ENCODE measurements at regions not wholly inside any gene's neighbourhood (a gene's known extent, or its start where the extent isn't known, plus 50 kb on each side); places are given as distances from the start of the nearest gene placed in this dataset.

DNA sequence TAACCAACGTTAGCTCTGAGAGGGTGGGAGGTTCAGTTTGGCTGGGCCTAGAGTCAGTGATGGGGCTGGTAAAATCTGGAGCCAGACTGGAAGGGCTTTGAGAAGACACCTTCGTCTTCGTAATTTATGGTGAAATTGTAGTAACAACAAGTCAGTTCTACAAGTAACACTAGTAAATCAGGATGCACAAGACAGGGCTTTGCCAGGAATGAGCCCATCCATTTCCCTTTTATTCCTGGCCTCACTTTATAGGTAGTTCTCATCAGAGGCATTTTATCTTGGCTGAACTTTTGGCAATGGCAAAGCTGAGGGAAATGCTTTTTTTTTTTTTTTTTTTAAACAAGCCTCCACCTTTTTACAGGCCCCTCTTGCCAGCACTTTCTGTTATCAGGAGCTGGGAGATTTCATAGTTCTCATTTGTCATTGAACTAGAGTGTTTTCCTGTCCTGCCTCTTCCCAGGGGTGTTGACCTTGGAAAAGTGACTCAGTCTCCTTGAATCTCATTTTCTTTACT, 110.5 kb upstream of the KLF4 start:
- TF ChIP-seq POLR2AphosphoS5 (IDR thresholded peaks at IDR 0.05) (peak in 1 of 2 donors; percentile 27), EP300 (IDR thresholded peaks at IDR 0.05) (no peak)
- Histone ChIP-seq H3K27me3 (no peaks in the 10 kb centered on the region), H3K27ac (replicated peaks in 1 of 4) (peak overlapping the region in 3 of 4 donors; percentile 17 to 47 (median 40)), H3K9me3 (no peaks in the 10 kb centered on the region), H3K4me3 (no peak overlapping the region), H3K4me1 (peaks cover 0 to 9% (median 9%) of the 10 kb centered on the region in 4 donors), H3K36me3 (no peaks in the 10 kb centered on the region)
- 45% methylated on average over 3 of the region's 3 CpGs for WGBS
- DNase-seq (ENCODE audit: extremely low spot score), result no peak
- intact Hi-C loops (cut with DNase I), result no loop called here

DNA sequence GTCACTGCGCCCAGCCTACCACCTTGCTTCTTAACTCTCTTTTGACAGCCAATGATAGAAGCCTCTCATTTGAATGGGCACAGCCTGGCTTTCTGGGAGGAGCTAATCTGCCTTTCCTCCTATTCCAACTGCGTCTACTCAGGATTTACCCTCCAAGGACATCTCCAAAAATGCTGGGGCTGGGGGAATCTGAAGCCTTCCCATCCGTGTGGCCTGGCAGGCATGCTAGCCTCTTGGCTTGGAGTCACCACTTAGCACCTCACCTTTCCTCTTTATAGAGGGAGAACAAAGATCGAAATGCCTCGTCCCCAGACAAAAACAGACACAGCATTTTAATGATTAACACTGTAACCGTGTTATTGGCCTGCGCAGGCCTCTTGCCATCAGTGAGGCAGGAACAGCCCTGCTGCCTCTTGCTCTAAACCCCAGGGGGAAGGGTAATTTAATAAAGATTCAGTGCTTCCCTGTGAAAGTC, 108.2 kb upstream of the KLF4 start:
- no peak for TF ChIP-seq EP300 (IDR thresholded peaks at IDR 0.05)
- TF ChIP-seq POLR2AphosphoS5 (IDR thresholded peaks at IDR 0.05), result no peak
- TF ChIP-seq POLR2A (IDR thresholded peaks at IDR 0.05; ENCODE audit: low read depth), result no peak
- TF ChIP-seq, protein P1, sequence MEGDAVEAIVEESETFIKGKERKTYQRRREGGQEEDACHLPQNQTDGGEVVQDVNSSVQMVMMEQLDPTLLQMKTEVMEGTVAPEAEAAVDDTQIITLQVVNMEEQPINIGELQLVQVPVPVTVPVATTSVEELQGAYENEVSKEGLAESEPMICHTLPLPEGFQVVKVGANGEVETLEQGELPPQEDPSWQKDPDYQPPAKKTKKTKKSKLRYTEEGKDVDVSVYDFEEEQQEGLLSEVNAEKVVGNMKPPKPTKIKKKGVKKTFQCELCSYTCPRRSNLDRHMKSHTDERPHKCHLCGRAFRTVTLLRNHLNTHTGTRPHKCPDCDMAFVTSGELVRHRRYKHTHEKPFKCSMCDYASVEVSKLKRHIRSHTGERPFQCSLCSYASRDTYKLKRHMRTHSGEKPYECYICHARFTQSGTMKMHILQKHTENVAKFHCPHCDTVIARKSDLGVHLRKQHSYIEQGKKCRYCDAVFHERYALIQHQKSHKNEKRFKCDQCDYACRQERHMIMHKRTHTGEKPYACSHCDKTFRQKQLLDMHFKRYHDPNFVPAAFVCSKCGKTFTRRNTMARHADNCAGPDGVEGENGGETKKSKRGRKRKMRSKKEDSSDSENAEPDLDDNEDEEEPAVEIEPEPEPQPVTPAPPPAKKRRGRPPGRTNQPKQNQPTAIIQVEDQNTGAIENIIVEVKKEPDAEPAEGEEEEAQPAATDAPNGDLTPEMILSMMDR (IDR thresholded peaks at IDR 0.05), result no peak
- intact Hi-C loops (cut with DNase I), result no loop called here

DNA sequence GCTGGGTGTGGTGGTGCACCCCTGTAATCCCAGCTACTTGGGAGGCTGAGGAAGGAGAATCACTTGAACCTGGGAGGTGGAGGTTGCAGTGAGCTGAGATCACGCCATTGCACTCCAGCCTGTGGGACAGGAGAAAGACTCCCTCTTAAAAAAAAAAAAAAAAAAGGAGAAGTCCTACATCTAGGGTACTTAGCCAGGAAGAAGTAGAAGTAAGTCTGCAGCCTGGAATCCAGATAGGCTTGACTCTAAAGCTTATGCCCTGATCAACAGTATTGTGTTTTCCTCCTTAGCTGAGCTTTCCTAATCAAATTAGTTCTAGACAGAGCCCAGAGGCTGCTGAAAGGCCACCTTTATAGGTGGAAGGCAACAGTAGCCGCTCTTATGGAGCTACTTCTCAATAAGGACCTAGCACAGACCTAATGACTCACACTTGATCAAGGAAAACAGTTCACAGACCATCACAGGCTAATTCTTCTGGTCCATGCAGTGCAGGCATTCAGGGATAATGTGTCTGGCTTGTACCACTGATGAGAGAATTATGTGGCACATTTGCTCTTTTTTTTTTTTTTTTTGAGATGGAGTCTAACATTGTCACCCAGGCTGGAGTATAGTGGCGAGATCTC, 105.5 kb upstream of the KLF4 start:
- DNase-seq (ENCODE audit: extremely low spot score), result no peak
- H3K4me1 ChIP-seq, result peaks cover 0 to 7% (median 3%) of the 10 kb centered on the region in 4 donors
- H3K36me3 ChIP-seq, result no peaks in the 10 kb centered on the region
- WGBS, result 91% methylated on average over 3 of the region's 3 CpGs
- TF ChIP-seq EP300 (IDR thresholded peaks at IDR 0.05) (no peak), POLR2A (IDR thresholded peaks at IDR 0.05; ENCODE audit: low read depth) (no peak), POLR2AphosphoS5 (IDR thresholded peaks at IDR 0.05) (no peak)
- TF ChIP-seq, protein P1 (IDR thresholded peaks at IDR 0.05), result no peak
- no peak overlapping the region for H3K4me3 ChIP-seq
- intact Hi-C loops (cut with DNase I), result no loop called here
- H3K9me3 ChIP-seq, result no peaks in the 10 kb centered on the region
- H3K27me3 ChIP-seq, result no peaks in the 10 kb centered on the region
- no peak overlapping the region for H3K27ac ChIP-seq (replicated peaks in 1 of 4)

More for the DNA sequence above, 108.2 kb upstream of the KLF4 start:
- H3K27me3 ChIP-seq, result no peaks in the 10 kb centered on the region
- H3K36me3 ChIP-seq, result no peaks in the 10 kb centered on the region
- WGBS, result 85% methylated on average over 7 of the region's 7 CpGs
- DNase-seq (ENCODE audit: extremely low spot score), result no peak
- H3K27ac ChIP-seq (replicated peaks in 1 of 4), result no peak overlapping the region
- H3K9me3 ChIP-seq, result no peaks in the 10 kb centered on the region
- peaks cover 0 to 9% (median 9%) of the 10 kb centered on the region in 4 donors for H3K4me1 ChIP-seq
- H3K4me3 ChIP-seq, result no peak overlapping the region

GRCh38 chr9:107593224-107593870, 103.8 kb upstream of the KLF4 start:
- H3K4me3 ChIP-seq, result no peak overlapping the region
- TF ChIP-seq POLR2A (IDR thresholded peaks at IDR 0.05; ENCODE audit: low read depth), result no peak
- TF ChIP-seq, protein P1 (IDR thresholded peaks at IDR 0.05), result no peak
- TF ChIP-seq POLR2AphosphoS5 (IDR thresholded peaks at IDR 0.05), result no peak
- no peak for TF ChIP-seq EP300 (IDR thresholded peaks at IDR 0.05)
- H3K27me3 ChIP-seq, result no peaks in the 10 kb centered on the region
- no peaks in the 10 kb centered on the region for H3K9me3 ChIP-seq
- no peak for DNase-seq (ENCODE audit: extremely low spot score)
- WGBS, result 81% methylated on average over 3 of the region's 3 CpGs
- no peaks in the 10 kb centered on the region for H3K36me3 ChIP-seq
- peaks cover 0 to 5% (median 0%) of the 10 kb centered on the region in 4 donors for H3K4me1 ChIP-seq
- H3K27ac ChIP-seq (replicated peaks in 1 of 4), result no peak overlapping the region
- intact Hi-C loops (cut with DNase I), result no loop called here

GRCh38 chr9:107592424-107592823, 102.9 kb upstream of the KLF4 start:
- no peak overlapping the region for H3K27ac ChIP-seq (replicated peaks in 1 of 4)
- intact Hi-C loops (cut with DNase I), result no loop called here

More at GRCh38 chr9:107592424-107592823, 102.9 kb upstream of the KLF4 start:
- no peak overlapping the region for H3K4me3 ChIP-seq
- no peak for TF ChIP-seq EP300 (IDR thresholded peaks at IDR 0.05)
- TF ChIP-seq POLR2A (IDR thresholded peaks at IDR 0.05; ENCODE audit: low read depth), result no peak
- TF ChIP-seq, protein P1 (IDR thresholded peaks at IDR 0.05), result no peak
- no peak for TF ChIP-seq POLR2AphosphoS5 (IDR thresholded peaks at IDR 0.05)
- 89% methylated on average over 7 of the region's 7 CpGs for WGBS
- peaks cover 0 to 5% (median 0%) of the 10 kb centered on the region in 4 donors for H3K4me1 ChIP-seq
- no peaks in the 10 kb centered on the region for H3K27me3 ChIP-seq
- H3K9me3 ChIP-seq, result no peaks in the 10 kb centered on the region
- no peak for DNase-seq (ENCODE audit: extremely low spot score)
- no peaks in the 10 kb centered on the region for H3K36me3 ChIP-seq
